Endothelial cell of umbilical vein (primary cell): ENCODE measurements at regions not wholly inside any gene's neighbourhood (a gene's known extent, or its start where the extent isn't known, plus 50 kb on each side); places are given as distances from the start of the nearest gene placed in this dataset.

Experiments
- BruUV-seq: library from RNA; stranded (reverse); fragments of 400-500 nt; replicated peaks from 2 replicates; lab custom pipeline; 2021; lab: Mats Ljungman, UMichigan
- CTCF ChIA-PET: fragments of 300-600, 350-600 bp; sonication (Branson Sonifier 250); formaldehyde crosslinking; loops from one replicate; lab custom pipeline; 2021; ENCODE audit warnings: antibody characterized with exemption, inconsistent platforms; lab: Charles Lee
- POLR2A ChIA-PET: fragments of 300-600, 350-600 bp; sonication (Branson Sonifier 250); formaldehyde crosslinking; loops from one replicate; lab custom pipeline; 2021; ENCODE audit warnings: antibody characterized with exemption, inconsistent platforms; lab: Charles Lee
- DNase-seq: peaks from one replicate; pipeline ENCODE4 v3.0.0-alpha.2; 2011; ENCODE audit warnings: low read depth, low spot score
- FAIRE-seq: peaks from 2 replicates; lab custom pipeline; 2011; peaks lifted over from hg19 to GRCh38; lab: Jason Lieb, UNC
- H2AFZ ChIP-seq: 2 replicates; pipeline ENCODE4 v1.6.0; 2012; ENCODE audit warnings: low read depth, low read length, control low read depth, inconsistent platforms
- H3K27ac ChIP-seq: 2 replicates; pipeline ENCODE4 v1.5.1; 2011; ENCODE audit warnings: low read depth, mild to moderate bottlenecking, control low read depth, low read length, moderate library complexity; ENCODE audit not compliant: insufficient read depth
- H3K27me3 ChIP-seq, 2 experiments: 2 replicates each; pipeline versions ENCODE4 v1.6.0 to v1.6.1; 2011; ENCODE audit warnings: low read length in 2 of 2, mixed read lengths in 1 of 2; ENCODE audit not compliant: control insufficient read depth in 2 of 2, insufficient read depth in 2 of 2
- H3K36me3 ChIP-seq, 2 experiments: 2 replicates in 1 of 2; 3 replicates in 1 of 2; pipeline ENCODE4 v1.5.1; 2011; ENCODE audit warnings: low read length in 2 of 2, mild to moderate bottlenecking in 1 of 2, moderate library complexity in 1 of 2; ENCODE audit not compliant: control insufficient read depth in 2 of 2, insufficient read depth in 2 of 2; ENCODE audit errors: extremely low read depth in 1 of 2
- H3K4me1 ChIP-seq: 3 replicates; pipeline ENCODE4 v1.5.1; 2011; ENCODE audit warnings: mild to moderate bottlenecking, low read length; ENCODE audit not compliant: control insufficient read depth, insufficient read depth; ENCODE audit errors: extremely low read depth
- H3K4me2 ChIP-seq: 2 replicates; pipeline ENCODE4 v1.6.1; 2011; ENCODE audit warnings: low read length, control low read depth, mixed read lengths; ENCODE audit not compliant: insufficient read depth
- H3K4me3 ChIP-seq, 3 experiments: fragments of 200-600 bp in 1 of 3; sonication (generic), shearing (Covaris generic) in 1 of 3; replicated peaks in 1 of 3; 2 replicates each; pipeline ENCODE4 v1.5.1; 2011 to 2016; ENCODE audit warnings: control low read depth in 3 of 3, low read length in 3 of 3, mild to moderate bottlenecking in 2 of 3, inconsistent platforms in 1 of 3, low read depth in 1 of 3, moderate library complexity in 1 of 3; ENCODE audit not compliant: insufficient read depth in 1 of 3
- H3K79me2 ChIP-seq: 2 replicates; pipeline ENCODE4 v1.6.0; 2012; ENCODE audit warnings: low read length, inconsistent platforms; ENCODE audit not compliant: control insufficient read depth, insufficient read depth
- H3K9ac ChIP-seq: replicated peaks from 2 replicates; pipeline ENCODE3; 2011; ENCODE audit warnings: low read length, control low read depth; ENCODE audit not compliant: insufficient read depth; ENCODE audit errors: extremely low read depth
- H3K9me1 ChIP-seq: replicated peaks from 3 replicates; pipeline ENCODE4 v1.6.0; 2011; ENCODE audit warnings: mild to moderate bottlenecking, low read length; ENCODE audit not compliant: control insufficient read depth, insufficient read depth; ENCODE audit errors: extremely low read depth
- H3K9me3 ChIP-seq: replicated peaks from 2 replicates; pipeline ENCODE4 v1.5.1; 2012; ENCODE audit warnings: low read length, inconsistent platforms; ENCODE audit not compliant: control insufficient read depth, insufficient read depth
- H4K20me1 ChIP-seq: replicated peaks from 2 replicates; pipeline ENCODE3; 2011; ENCODE audit warnings: mild to moderate bottlenecking, low read length; ENCODE audit not compliant: control insufficient read depth, insufficient read depth; ENCODE audit errors: extremely low read depth
- EZH2 ChIP-seq: IDR thresholded peaks from 2 replicates; pipeline ENCODE4 v1.6.1; 2012; ENCODE audit warnings: borderline replicate concordance, low read depth, mild to moderate bottlenecking, moderate library complexity, low read length, inconsistent platforms; ENCODE audit not compliant: severe bottlenecking
- FOS ChIP-seq: IDR thresholded peaks from 2 replicates; pipeline ENCODE4 v1.6.1; 2011; ENCODE audit warnings: mild to moderate bottlenecking, low read length, moderate library complexity, borderline replicate concordance; ENCODE audit not compliant: insufficient read depth
- GATA2 ChIP-seq: IDR thresholded peaks from 2 replicates; pipeline ENCODE4 v1.7.0; 2011; ENCODE audit warnings: low read depth, mild to moderate bottlenecking, moderate library complexity, mixed read lengths, low read length; ENCODE audit not compliant: insufficient read length, insufficient read depth
- JUN ChIP-seq: IDR thresholded peaks from 2 replicates; pipeline ENCODE4 v1.6.1; 2011; ENCODE audit warnings: borderline replicate concordance, low read depth; ENCODE audit not compliant: insufficient read length, insufficient read depth
- MYC ChIP-seq: IDR thresholded peaks from one replicate; pipeline ENCODE4 v1.6.1; 2011; ENCODE audit warnings: mild to moderate bottlenecking, low read depth, low read length
- POLR2A ChIP-seq: IDR thresholded peaks from 2 replicates; pipeline ENCODE4 v1.6.1; 2012; ENCODE audit warnings: low read depth, mild to moderate bottlenecking, control low read depth, low read length
- POLR2AphosphoS5 ChIP-seq: IDR thresholded peaks from 2 replicates; pipeline ENCODE4 v1.6.1; 2012; ENCODE audit warnings: low read depth, mild to moderate bottlenecking, control low read depth, low read length, moderate library complexity; ENCODE audit not compliant: insufficient read depth
- dilution Hi-C: fragments of 300-500 bp; cut with MboI; formaldehyde crosslinking; loops from one replicate; pipeline ENCODE4 v1.15.0; 2019; ENCODE audit warnings: low sequenced_read_pairs; ENCODE audit not compliant: extremely low pct_ligation_motif_present
- intact Hi-C: fragments of 100-400 bp; cut with micrococcal nuclease; formaldehyde crosslinking; loops from one replicate; pipeline ENCODE4 v1.10.0; 2022
- TF ChIP-seq, protein P1 (sequence below), 2 donors: IDR thresholded peaks; 1 replicate in 1 of 2; 2 replicates in 1 of 2; pipeline ENCODE4 v1.5.1; 2011; ENCODE audit warnings: low read length in 2 of 2, mild to moderate bottlenecking in 2 of 2, moderate library complexity in 2 of 2, control low read depth in 1 of 2, inconsistent platforms in 1 of 2, low read depth in 1 of 2; ENCODE audit not compliant: insufficient read depth in 1 of 2; ENCODE audit errors: extremely low read depth in 1 of 2
- TF ChIP-seq, protein P2 (sequence below): IDR thresholded peaks from 2 replicates; pipeline ENCODE4 v1.6.1; 2011; ENCODE audit not compliant: insufficient read depth, insufficient read length

DNA sequence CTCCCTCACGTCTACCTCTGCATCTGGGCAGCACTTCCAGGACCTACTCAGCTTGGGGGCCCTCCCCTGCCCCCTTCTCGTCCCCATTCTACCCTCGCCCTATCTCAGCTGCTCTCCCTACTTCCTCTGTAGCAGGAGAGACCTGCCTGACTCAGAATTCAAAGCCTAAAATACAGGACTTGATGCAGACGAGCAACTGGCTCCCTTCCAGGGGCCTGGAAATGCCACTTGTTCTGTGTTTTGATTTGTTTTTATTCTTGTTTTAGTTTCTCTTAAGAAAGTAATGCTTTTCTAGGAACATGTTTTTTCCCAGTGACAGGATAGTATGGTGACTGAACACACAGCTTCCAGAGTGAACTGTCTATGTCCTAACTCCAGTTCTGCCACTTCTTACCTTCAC is 320.4 kb upstream of the CDH4 start:
- POLR2A ChIA-PET, result no interaction called here
- DNase-seq (no peak), FAIRE-seq (no peak)
- H3K4me3 ChIP-seq, result no peak overlapping the region
- no peaks in the 10 kb centered on the region for H3K9me1 ChIP-seq
- H3K79me2 ChIP-seq, result no peaks in the 10 kb centered on the region
- CTCF ChIA-PET, result no interaction called here
- no peak overlapping the region for H3K4me2 ChIP-seq
- dilution Hi-C loops, result no loop called here
- no peaks in the 10 kb centered on the region for H3K4me1 ChIP-seq
- BruUV-seq, result no TSS peak
- H2AFZ ChIP-seq, result no peak overlapping the region
- H3K27ac ChIP-seq, result no peak overlapping the region
- no peaks in the 10 kb centered on the region for H3K27me3 ChIP-seq
- TF ChIP-seq MYC (no peak), FOS (no peak), EZH2 (no peak), POLR2AphosphoS5 (no peak), POLR2A (no peak), JUN (no peak), GATA2 (no peak)
- TF ChIP-seq, protein P1, sequence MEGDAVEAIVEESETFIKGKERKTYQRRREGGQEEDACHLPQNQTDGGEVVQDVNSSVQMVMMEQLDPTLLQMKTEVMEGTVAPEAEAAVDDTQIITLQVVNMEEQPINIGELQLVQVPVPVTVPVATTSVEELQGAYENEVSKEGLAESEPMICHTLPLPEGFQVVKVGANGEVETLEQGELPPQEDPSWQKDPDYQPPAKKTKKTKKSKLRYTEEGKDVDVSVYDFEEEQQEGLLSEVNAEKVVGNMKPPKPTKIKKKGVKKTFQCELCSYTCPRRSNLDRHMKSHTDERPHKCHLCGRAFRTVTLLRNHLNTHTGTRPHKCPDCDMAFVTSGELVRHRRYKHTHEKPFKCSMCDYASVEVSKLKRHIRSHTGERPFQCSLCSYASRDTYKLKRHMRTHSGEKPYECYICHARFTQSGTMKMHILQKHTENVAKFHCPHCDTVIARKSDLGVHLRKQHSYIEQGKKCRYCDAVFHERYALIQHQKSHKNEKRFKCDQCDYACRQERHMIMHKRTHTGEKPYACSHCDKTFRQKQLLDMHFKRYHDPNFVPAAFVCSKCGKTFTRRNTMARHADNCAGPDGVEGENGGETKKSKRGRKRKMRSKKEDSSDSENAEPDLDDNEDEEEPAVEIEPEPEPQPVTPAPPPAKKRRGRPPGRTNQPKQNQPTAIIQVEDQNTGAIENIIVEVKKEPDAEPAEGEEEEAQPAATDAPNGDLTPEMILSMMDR (IDR thresholded peaks at IDR 0.05; ENCODE audit: extremely low read depth in 1 of 2, insufficient read depth in 1 of 2, low read depth in 1 of 2, low read length in 2 of 2), result no peak
- TF ChIP-seq, protein P2, sequence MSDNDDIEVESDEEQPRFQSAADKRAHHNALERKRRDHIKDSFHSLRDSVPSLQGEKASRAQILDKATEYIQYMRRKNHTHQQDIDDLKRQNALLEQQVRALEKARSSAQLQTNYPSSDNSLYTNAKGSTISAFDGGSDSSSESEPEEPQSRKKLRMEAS, result no peak
- H3K9ac ChIP-seq, result no peak overlapping the region
- intact Hi-C loops, result no loop called here
- no peaks in the 10 kb centered on the region for H3K36me3 ChIP-seq
- H3K9me3 ChIP-seq, result peaks cover 10% of the 10 kb centered on the region
- no peaks in the 10 kb centered on the region for H4K20me1 ChIP-seq
